ENCODE measurements at regions not wholly inside any gene's neighbourhood (a gene's known extent, or its start where the extent isn't known, plus 50 kb on each side); places are given as distances from the start of the nearest gene placed in this dataset.

- no peak overlapping the region for H3K4me3 ChIP-seq
- no peaks in the 10 kb centered on the region for H3K9me3 ChIP-seq
- no peaks in the 10 kb centered on the region for H3K27me3 ChIP-seq
- 69 to 75% methylated on average over 3 of the region's 3 CpGs for WGBS, 2 donors
- no peak for TF ChIP-seq EP300 (IDR thresholded peaks at IDR 0.05)
- DNase-seq (no peak), ATAC-seq (ENCODE audit: low FRiP score in 2 of 2) (no peak)
- no peak overlapping the region for H3K27ac ChIP-seq
- no peaks in the 10 kb centered on the region for H3K36me3 ChIP-seq
- H3K4me1 ChIP-seq = no peaks in the 10 kb centered on the region
Observed at GRCh38 chr12:59887178-59887577, 291.3 kb downstream of the SLC16A7 start.

- Histone ChIP-seq H3K27me3 (no peaks in the 10 kb centered on the region), H3K9me3 (no peaks in the 10 kb centered on the region), H3K36me3 (no peaks in the 10 kb centered on the region), H3K4me1 (no peaks in the 10 kb centered on the region), H3K27ac (no peak overlapping the region), H3K4me3 (no peak overlapping the region)
- 86 to 91% methylated on average over 3 of the region's 3 CpGs for WGBS, 2 donors
- no peak for DNase-seq
- TF ChIP-seq POLR2A (IDR thresholded peaks at IDR 0.05) = no peak
- TF ChIP-seq EP300 (IDR thresholded peaks at IDR 0.05) = no peak
- no peak for TF ChIP-seq POLR2AphosphoS5 (IDR thresholded peaks at IDR 0.05)
- TF ChIP-seq, protein P1, sequence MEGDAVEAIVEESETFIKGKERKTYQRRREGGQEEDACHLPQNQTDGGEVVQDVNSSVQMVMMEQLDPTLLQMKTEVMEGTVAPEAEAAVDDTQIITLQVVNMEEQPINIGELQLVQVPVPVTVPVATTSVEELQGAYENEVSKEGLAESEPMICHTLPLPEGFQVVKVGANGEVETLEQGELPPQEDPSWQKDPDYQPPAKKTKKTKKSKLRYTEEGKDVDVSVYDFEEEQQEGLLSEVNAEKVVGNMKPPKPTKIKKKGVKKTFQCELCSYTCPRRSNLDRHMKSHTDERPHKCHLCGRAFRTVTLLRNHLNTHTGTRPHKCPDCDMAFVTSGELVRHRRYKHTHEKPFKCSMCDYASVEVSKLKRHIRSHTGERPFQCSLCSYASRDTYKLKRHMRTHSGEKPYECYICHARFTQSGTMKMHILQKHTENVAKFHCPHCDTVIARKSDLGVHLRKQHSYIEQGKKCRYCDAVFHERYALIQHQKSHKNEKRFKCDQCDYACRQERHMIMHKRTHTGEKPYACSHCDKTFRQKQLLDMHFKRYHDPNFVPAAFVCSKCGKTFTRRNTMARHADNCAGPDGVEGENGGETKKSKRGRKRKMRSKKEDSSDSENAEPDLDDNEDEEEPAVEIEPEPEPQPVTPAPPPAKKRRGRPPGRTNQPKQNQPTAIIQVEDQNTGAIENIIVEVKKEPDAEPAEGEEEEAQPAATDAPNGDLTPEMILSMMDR (IDR thresholded peaks at IDR 0.05) = no peak
- ATAC-seq (ENCODE audit: low FRiP score in 2 of 2) = no peak
Observed at GRCh38 chr12:59890896-59891579, 295.2 kb downstream of the SLC16A7 start.

- Histone ChIP-seq H3K27me3 (no peaks in the 10 kb centered on the region), H3K36me3 (no peaks in the 10 kb centered on the region), H3K9me3 (no peaks in the 10 kb centered on the region), H3K4me3 (no peak overlapping the region), H3K4me1 (no peaks in the 10 kb centered on the region), H3K27ac (no peak overlapping the region)
- ATAC-seq (ENCODE audit: low FRiP score in 2 of 2) (no peak), DNase-seq (no peak)
- WGBS, 2 donors = 63 to 72% methylated on average over 1 of the region's 1 CpG
- TF ChIP-seq POLR2A (IDR thresholded peaks at IDR 0.05) = no peak
- no peak for TF ChIP-seq EP300 (IDR thresholded peaks at IDR 0.05)
- TF ChIP-seq POLR2AphosphoS5 (IDR thresholded peaks at IDR 0.05) = no peak
- TF ChIP-seq, protein P1 (IDR thresholded peaks at IDR 0.05) = no peak
Observed at GRCh38 chr12:59895166-59895775, 299.4 kb downstream of the SLC16A7 start.

- H3K27me3 ChIP-seq = no peaks in the 10 kb centered on the region
- TF ChIP-seq EP300 (IDR thresholded peaks at IDR 0.05) = no peak
- TF ChIP-seq, protein P1 (IDR thresholded peaks at IDR 0.05) = no peak
- TF ChIP-seq POLR2A (IDR thresholded peaks at IDR 0.05) = no peak
- TF ChIP-seq POLR2AphosphoS5 (IDR thresholded peaks at IDR 0.05) = no peak
- H3K36me3 ChIP-seq = no peaks in the 10 kb centered on the region
- no peaks in the 10 kb centered on the region for H3K4me1 ChIP-seq
- no peaks in the 10 kb centered on the region for H3K9me3 ChIP-seq
- WGBS, 2 donors = 78 to 88% methylated on average over 3 of the region's 3 CpGs
- DNase-seq = no peak
- no peak for ATAC-seq (ENCODE audit: low FRiP score in 2 of 2)
- H3K4me3 ChIP-seq = no peak overlapping the region
- no peak overlapping the region for H3K27ac ChIP-seq
Observed at GRCh38 chr12:59904874-59905521, 309.2 kb downstream of the SLC16A7 start.

DNA sequence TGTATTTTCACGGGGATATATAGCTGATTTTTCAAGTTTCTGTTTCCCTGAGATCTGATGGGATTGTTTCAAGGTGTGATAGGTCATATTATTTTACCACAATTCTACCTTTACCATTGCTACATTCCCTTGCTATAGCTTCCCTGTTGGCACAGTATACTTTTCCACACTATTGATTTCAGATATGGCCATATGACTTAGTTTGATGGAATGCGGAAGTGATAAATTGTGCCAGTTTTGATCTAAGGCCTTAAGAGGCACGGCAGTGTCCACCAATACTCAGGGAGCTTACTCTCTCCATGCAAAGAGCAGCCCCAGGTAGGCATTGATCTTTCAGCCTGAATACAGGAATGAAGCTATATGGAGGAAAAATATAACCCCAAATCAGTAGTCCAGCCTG, 315.7 kb downstream of the SLC16A7 start:
- 89 to 91% methylated on average over 3 of the region's 3 CpGs for WGBS, 2 donors

More for the DNA sequence above, 315.7 kb downstream of the SLC16A7 start:
- no peak overlapping the region for H3K27ac ChIP-seq
- H3K9me3 ChIP-seq = no peaks in the 10 kb centered on the region
- DNase-seq (no peak), ATAC-seq (ENCODE audit: low FRiP score in 2 of 2) (no peak)
- H3K4me3 ChIP-seq = no peak overlapping the region
- no peak for TF ChIP-seq POLR2AphosphoS5 (IDR thresholded peaks at IDR 0.05)
- TF ChIP-seq EP300 (IDR thresholded peaks at IDR 0.05) = no peak
- no peak for TF ChIP-seq POLR2A (IDR thresholded peaks at IDR 0.05)
- TF ChIP-seq, protein P1 (IDR thresholded peaks at IDR 0.05) = no peak
- no peaks in the 10 kb centered on the region for H3K4me1 ChIP-seq
- H3K36me3 ChIP-seq = no peaks in the 10 kb centered on the region
- H3K27me3 ChIP-seq = no peaks in the 10 kb centered on the region
